HG03460 (cell line): ENCODE measurements at regions not wholly inside any gene's neighbourhood (a gene's known extent, or its start where the extent isn't known, plus 50 kb on each side); places are given as distances from the start of the nearest gene placed in this dataset.

Experiments used
- ATAC-seq: cut with Tn5 transposase; IDR thresholded peaks from one replicate; pipeline ENCODE4 v1.9.1; 2021; ENCODE audit not compliant: unreplicated experiment

GRCh38 chr10:88059190-88059589 is 195.8 kb downstream of the PTEN start:
- ATAC-seq, result no peak

- ATAC-seq, result no peak
Observed at GRCh38 chr10:88060762-88061161, 197.3 kb downstream of the PTEN start.

GRCh38 chr10:88062385-88062784 is 199.0 kb downstream of the PTEN start:
- ATAC-seq, result no peak

DNA sequence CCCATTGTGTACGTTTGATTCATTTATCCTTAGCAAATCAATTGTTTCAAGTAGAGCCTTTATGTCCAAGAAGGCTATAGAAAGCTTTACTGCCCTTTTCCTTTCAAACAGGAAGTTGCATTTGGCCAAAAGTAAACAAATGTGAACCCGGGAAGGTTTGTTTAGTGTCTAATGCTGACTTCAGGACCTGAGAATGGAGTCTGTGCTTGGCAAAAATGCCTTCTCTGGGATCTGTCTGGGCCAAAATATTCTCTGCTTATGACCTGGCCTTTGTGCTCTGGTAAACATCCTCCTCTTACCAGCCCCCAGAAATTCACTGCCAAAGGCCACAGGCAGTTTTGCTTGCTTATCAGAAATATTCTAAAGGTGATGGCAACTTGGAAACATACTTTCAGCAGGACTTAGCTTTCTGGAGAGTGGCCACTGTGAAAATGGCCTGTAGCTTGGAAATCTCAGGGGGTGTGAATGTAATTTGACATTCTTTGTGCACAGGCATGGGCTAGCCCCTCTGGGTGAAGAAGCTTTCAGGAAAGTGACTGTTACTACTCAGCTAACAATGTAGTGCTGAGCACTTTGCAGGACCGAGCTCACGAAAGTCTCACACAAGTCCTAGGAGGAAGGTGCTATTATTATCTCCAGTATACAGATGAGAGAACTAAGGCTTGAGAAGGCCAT is 199.5 kb downstream of the PTEN start:
- ATAC-seq, result no peak

DNA sequence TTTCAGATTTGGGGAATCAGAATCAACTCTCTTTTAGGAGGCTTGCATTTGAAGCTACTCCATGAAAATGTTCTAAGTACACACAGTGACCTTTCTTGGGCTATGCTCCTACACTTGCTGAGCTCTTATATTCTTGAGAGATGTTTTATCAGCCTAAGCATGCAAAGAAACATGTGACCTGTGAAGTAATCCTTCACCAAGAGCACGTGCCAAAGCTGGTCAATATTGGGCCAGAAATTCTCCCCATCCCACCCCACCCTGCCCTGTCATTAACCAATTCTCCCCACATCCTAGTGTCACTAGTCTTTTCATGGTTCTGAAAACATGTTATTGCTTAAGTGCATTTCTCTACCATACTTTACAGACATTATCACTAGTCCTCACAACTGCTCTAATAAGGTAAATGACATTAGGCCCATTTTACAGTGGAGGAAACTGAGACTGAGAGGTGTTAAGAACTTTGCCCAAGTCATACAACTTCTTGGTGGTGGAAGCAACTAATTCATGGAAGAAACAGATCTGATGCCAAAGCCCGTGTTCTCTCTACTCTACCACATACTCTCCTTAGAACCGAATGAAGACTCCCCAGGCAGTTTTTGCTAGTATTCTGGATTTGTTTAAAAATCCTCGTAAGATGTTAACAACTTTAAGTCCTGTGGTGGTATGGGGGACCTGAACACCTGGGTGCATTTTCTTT is 200.6 kb downstream of the PTEN start:
- ATAC-seq, result no peak

GRCh38 chr10:88064608-88065382 is 201.4 kb downstream of the PTEN start:
- ATAC-seq, result peak; percentile 52

GRCh38 chr10:88065383-88066049 is 202.1 kb downstream of the PTEN start:
- no peak for ATAC-seq

- ATAC-seq, result no peak
Observed at GRCh38 chr10:88066319-88066718, 202.9 kb downstream of the PTEN start.

- no peak for ATAC-seq
Observed at GRCh38 chr10:88066876-88067275, 203.5 kb downstream of the PTEN start.

DNA sequence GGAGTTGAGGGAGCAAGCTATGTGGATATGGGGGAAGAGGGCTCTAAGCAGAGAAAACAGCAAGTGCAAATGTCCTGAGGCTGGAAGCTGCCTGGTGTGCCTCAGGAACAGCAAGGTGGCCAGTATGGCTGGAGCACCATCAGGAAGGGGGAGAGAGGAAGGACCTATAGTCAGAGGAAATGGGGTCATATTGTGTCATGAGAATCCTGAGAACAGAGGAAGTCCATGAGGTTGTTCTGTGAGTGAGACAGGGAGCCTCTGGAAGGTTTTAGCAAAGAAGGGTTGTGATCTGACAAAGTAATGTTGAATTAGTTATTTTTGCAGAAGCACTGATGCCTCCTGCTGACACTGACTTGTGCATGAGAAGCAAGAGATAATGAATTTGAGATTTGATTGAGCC is 204.3 kb downstream of the PTEN start:
- ATAC-seq, result no peak

DNA sequence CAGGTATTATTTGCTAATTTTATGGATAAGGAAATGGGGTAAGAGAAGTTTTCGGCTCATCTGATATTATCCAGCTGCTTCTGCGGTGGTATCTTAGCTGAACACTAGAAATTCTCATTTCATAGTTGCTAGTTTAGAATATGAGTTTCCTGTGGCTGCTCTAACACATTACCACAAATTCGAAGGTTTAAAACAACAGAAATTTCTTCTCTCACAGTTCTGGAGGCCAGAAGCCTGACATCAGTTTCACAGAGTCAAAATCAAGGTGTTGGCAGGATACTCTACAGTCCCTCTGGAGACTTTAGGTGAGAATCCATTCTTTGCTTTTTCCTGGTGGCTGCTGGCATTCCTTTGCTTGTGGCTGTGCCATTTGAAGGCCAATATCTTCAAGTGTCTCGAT is 205.9 kb downstream of the PTEN start:
- ATAC-seq, result no peak

DNA sequence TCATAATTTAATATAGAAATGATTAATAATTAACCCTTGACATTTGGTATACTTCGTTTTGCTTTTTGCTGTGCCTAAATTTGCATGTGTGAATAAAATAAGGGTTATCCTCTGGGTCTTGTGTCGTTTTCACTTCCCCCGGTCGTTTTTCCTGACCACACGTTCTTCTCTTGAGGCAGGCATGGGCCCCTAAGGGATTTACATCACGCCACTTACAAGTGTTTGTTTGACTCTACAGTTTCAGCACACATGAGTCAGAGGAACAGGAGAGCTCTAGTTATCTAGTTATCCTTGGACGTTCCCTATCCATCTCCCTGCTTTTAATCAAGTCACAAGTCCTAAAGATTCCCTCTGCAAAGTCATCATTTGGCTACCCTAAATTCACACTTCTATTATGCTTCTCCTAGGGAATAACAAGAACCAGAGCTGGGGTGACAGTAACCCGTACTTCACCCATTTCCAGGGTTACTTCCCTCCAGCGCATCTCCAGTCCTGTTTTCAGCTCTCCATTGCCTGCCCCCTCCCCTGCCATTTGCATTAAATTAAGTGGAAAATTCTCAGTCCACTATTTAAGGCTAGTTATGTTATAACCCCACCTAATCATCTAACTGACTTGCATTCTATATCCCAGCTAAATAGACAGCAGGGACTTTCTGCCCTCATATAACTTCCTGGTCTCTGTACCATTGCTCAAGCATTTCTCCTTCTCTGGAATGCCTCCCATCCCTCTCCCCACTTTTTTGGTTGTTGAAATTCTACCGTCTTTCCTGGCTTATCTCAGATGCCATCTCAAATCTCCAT is 206.9 kb downstream of the PTEN start:
- peak; percentile 52 for ATAC-seq

GRCh38 chr10:88071879-88072278 is 208.5 kb downstream of the PTEN start:
- ATAC-seq, result no peak

DNA sequence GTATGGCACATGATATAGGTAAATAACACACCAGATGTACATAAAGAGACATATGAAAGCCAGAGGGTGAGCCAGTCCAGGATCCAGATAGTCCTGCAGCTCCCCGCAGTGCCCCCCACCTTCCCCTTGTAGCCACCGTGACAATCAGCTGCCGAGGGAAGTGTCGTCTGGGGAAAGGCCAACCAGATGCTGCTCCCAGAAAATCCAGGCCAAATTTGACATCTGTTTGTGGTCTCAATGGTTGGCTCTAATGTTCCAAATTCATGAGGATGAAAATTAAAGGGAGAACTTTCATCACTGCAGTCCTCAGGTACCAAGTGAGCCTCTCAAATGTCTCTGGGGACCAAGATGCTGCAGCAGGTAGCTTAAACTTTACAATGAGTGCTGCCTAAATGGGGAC is 210.3 kb downstream of the PTEN start:
- ATAC-seq, result no peak

DNA sequence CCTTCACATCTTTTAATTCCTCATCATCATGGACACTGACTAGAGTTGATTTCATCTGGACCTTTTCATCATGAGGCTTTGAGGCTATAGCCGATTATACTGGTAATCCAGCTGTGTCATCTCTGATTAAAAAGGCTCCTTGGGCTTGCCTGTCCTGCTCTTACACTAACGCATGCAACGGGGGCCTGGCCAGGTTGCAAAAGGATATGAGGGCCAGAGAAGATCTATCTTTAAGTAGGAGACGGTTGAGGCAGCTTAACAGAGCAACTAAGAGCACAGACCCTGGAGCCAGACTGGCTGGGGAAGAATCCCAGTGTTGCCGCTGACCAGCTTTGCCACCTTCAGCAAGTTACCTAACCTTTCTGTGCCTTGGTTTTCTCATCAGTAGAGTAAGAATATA is 211.5 kb downstream of the PTEN start:
- no peak for ATAC-seq

GRCh38 chr10:88076027-88076880 is 212.8 kb downstream of the PTEN start:
- ATAC-seq, result peak; percentile 53

DNA sequence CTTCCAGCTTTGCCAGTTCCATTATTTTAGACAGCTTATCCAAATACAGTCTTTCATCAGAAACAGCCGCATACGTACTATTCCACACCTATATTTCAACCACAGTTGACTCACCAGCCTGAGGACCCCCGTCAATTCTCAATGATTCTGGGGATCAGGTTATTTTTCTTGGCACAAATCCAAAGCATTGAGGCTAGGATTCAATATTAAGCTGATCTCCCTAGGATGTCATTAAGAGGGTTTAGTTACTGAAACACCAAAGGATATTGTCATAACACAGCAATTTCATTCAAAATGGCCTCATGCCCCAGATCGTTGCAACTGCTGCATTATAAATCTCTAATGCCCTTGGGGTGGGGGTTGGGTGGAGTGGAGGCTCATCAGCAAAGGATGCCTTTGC is 214.6 kb downstream of the PTEN start:
- no peak for ATAC-seq

- peak; percentile 39 for ATAC-seq
Observed at GRCh38 chr10:88080213-88080612, 216.8 kb downstream of the PTEN start.

DNA sequence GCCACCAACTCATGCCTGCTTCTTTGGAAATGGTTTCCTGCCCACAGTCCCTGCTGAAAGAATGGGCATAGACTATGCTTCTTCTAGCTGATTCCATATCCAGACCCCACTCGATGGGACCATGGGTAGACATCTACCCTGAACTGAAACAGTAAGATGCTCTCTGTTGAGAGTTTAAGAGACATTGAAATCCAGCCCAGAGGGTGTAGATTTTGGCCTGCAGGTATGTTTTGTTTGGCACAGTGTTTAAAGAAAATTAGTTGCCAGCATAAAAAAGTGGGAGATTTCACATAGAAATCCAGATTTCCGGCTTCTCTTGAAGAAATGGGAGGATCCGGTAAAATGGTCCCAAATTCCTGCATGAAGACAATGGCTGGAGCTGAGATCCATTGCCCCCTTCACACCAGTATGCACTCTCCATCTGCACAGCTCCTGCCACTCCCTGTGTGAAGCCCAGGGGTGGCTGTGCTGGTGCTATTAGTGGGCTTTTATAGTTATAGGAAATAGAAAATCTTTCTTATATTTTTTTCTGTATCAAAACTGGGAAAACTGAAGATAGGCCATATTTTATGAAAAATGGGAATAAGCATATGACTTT is 218.1 kb downstream of the PTEN start:
- no peak for ATAC-seq
